IMR-90 (cell line): ENCODE measurements at regions not wholly inside any gene's neighbourhood (a gene's known extent, or its start where the extent isn't known, plus 50 kb on each side); places are given as distances from the start of the nearest gene placed in this dataset.

Experiments
- ATAC-seq: fragments of 200-7000 bp; cut with Tn5 transposase; 2 replicates; pipeline ENCODE4 v1.9.1; 2020; ENCODE audit warnings: low read depth, mild to moderate bottlenecking, moderate library complexity
- BruUV-seq: library from RNA; stranded (reverse); fragments of 400-500 nt; replicated peaks from 2 replicates; lab custom pipeline; 2021; lab: Mats Ljungman, UMichigan
- CTCF ChIA-PET: fragments of 300-600 bp; formaldehyde crosslinking; extraction: SDS; loops from one replicate; lab custom pipeline; 2021; ENCODE audit warnings: antibody characterized with exemption; lab: Yijun Ruan, JAX
- POLR2A ChIA-PET: fragments of 300-600 bp; sonication (Branson Sonifier 250); formaldehyde crosslinking; loops from one replicate; lab custom pipeline; 2022; ENCODE audit warnings: antibody characterized with exemption; ENCODE audit not compliant: unreplicated experiment; lab: Charles Lee
- DNase-seq: peaks from one replicate; pipeline ENCODE4 v3.0.0; 2013
- H2AFZ ChIP-seq: replicated peaks from 2 replicates; pipeline ENCODE3; 2013; ENCODE audit warnings: low read length, mild to moderate bottlenecking; ENCODE audit not compliant: poor library complexity
- H2AK5ac ChIP-seq: 2 replicates; pipeline ENCODE4 v1.6.1; 2013; ENCODE audit warnings: low read depth, low read length, inconsistent platforms
- H2AK9ac ChIP-seq: replicated peaks from 2 replicates; pipeline ENCODE3; 2013; ENCODE audit warnings: mild to moderate bottlenecking, low read depth, low read length, moderate library complexity; ENCODE audit not compliant: poor library complexity
- H2BK120ac ChIP-seq: 2 replicates; pipeline ENCODE4 v1.6.1; 2013; ENCODE audit warnings: low read depth, low read length, inconsistent platforms
- H2BK15ac ChIP-seq: 3 replicates; pipeline ENCODE4 v1.6.1; 2013; ENCODE audit warnings: low read depth, low read length, inconsistent platforms
- H2BK20ac ChIP-seq: 2 replicates; pipeline ENCODE4 v1.6.1; 2013; ENCODE audit warnings: low read depth, mild to moderate bottlenecking, inconsistent platforms, low read length, moderate library complexity
- H2BK5ac ChIP-seq: 2 replicates; pipeline ENCODE4 v1.6.1; 2013; ENCODE audit warnings: mild to moderate bottlenecking, low read depth, low read length, inconsistent platforms; ENCODE audit not compliant: poor library complexity, severe bottlenecking
- H3K14ac ChIP-seq: replicated peaks from 2 replicates; pipeline ENCODE4 v1.6.1; 2013; ENCODE audit warnings: low read depth, low read length, inconsistent platforms
- H3K18ac ChIP-seq: 2 replicates; pipeline ENCODE4 v1.6.1; 2013; ENCODE audit warnings: low read depth, low read length, control low read depth
- H3K23ac ChIP-seq: 2 replicates; pipeline ENCODE4 v1.6.1; 2013; ENCODE audit warnings: low read depth, low read length, inconsistent platforms
- H3K27ac ChIP-seq: 2 replicates; pipeline ENCODE4 v1.5.1; 2013; ENCODE audit warnings: mild to moderate bottlenecking, control low read depth, low read length; ENCODE audit not compliant: insufficient read depth
- H3K27me3 ChIP-seq: 2 replicates; pipeline ENCODE4 v1.6.1; 2013; ENCODE audit warnings: low read length; ENCODE audit not compliant: control insufficient read depth, insufficient read depth
- H3K36me3 ChIP-seq: 2 replicates; pipeline ENCODE4 v1.6.1; 2013; ENCODE audit warnings: low read length, mixed read lengths; ENCODE audit not compliant: control insufficient read depth, insufficient read depth
- H3K4ac ChIP-seq: 2 replicates; pipeline ENCODE4 v1.6.1; 2013; ENCODE audit warnings: low read depth, low read length, inconsistent platforms
- H3K4me1 ChIP-seq: 2 replicates; pipeline ENCODE4 v1.6.1; 2013; ENCODE audit warnings: low read length, mixed read lengths; ENCODE audit not compliant: control insufficient read depth, insufficient read depth
- H3K4me2 ChIP-seq: 2 replicates; pipeline ENCODE4 v1.6.1; 2013; ENCODE audit warnings: low read depth, mild to moderate bottlenecking, control low read depth, low read length, moderate library complexity
- H3K4me3 ChIP-seq: 2 replicates; pipeline ENCODE4 v1.5.1; 2013; ENCODE audit warnings: low read depth, mild to moderate bottlenecking, control low read depth, low read length, moderate library complexity; ENCODE audit not compliant: insufficient read depth
- H3K56ac ChIP-seq: 2 replicates; pipeline ENCODE4 v1.6.1; 2013; ENCODE audit warnings: low read length, inconsistent platforms; ENCODE audit not compliant: insufficient read depth; ENCODE audit errors: extremely low read depth
- H3K79me1 ChIP-seq, 2 experiments: 2 replicates each; pipeline ENCODE4 v1.6.1; 2013; ENCODE audit warnings: low read length in 2 of 2, inconsistent platforms in 1 of 2, low read depth in 1 of 2
- H3K9ac ChIP-seq: 2 replicates; pipeline ENCODE4 v1.6.1; 2013; ENCODE audit warnings: low read depth, low read length, control low read depth
- H3K9me1 ChIP-seq: 2 replicates; pipeline ENCODE4 v1.6.1; 2013; ENCODE audit warnings: low read length, inconsistent platforms; ENCODE audit not compliant: insufficient read depth
- H3K9me3 ChIP-seq: 2 replicates; pipeline ENCODE4 v1.6.1; 2013; ENCODE audit warnings: low read length; ENCODE audit not compliant: control insufficient read depth, insufficient read depth
- H4K20me1 ChIP-seq: 2 replicates; pipeline ENCODE4 v1.6.1; 2013; ENCODE audit warnings: low read length, inconsistent platforms; ENCODE audit not compliant: insufficient read depth
- H4K5ac ChIP-seq: 2 replicates; pipeline ENCODE4 v1.6.1; 2013; ENCODE audit warnings: mild to moderate bottlenecking, low read depth, low read length, control low read depth
- H4K8ac ChIP-seq, 2 experiments: 2 replicates each; pipeline ENCODE4 v1.6.1; 2013; ENCODE audit warnings: low read depth in 2 of 2, low read length in 2 of 2, control low read depth in 1 of 2, inconsistent platforms in 1 of 2
- H4K91ac ChIP-seq: 2 replicates; pipeline ENCODE4 v1.6.1; 2013; ENCODE audit warnings: low read depth, low read length, inconsistent platforms; ENCODE audit not compliant: insufficient read depth
- BHLHE40 ChIP-seq: fragments of 150-350 bp; IDR thresholded peaks from 2 replicates; pipeline ENCODE4 v1.6.1; 2016; ENCODE audit warnings: mild to moderate bottlenecking, low read depth, low read length
- CHD1 ChIP-seq: IDR thresholded peaks from 2 replicates; pipeline ENCODE4 v1.6.1; 2012; ENCODE audit warnings: low read depth, low read length, improper control_type of control experiment
- MAZ ChIP-seq: IDR thresholded peaks from 2 replicates; pipeline ENCODE4 v1.6.1; 2012; ENCODE audit warnings: low read depth, mild to moderate bottlenecking, low read length, improper control_type of control experiment, moderate library complexity, borderline replicate concordance
- NFE2L2 ChIP-seq: fragments of 150-350 bp; IDR thresholded peaks from 2 replicates; pipeline ENCODE4 v1.6.1; 2016; ENCODE audit warnings: low read depth, mild to moderate bottlenecking, low read length
- dilution Hi-C: fragments of 300-500 bp; cut with HindIII; formaldehyde crosslinking; loops from one replicate; pipeline ENCODE4 v1.14.3; 2018; ENCODE audit warnings: low sequenced_read_pairs; ENCODE audit not compliant: unreplicated experiment
- in situ Hi-C: fragments of 300-500 bp; cut with MboI; formaldehyde crosslinking; loops from 3 replicates; pipeline ENCODE4 v1.14.3; 2019; ENCODE audit warnings: low sequenced_read_pairs, inconsistent platforms, mixed read lengths
- intact Hi-C: fragments of 100-400 bp; cut with micrococcal nuclease; formaldehyde crosslinking; loops from 2 replicates; pipeline ENCODE4 v1.10.0; 2022
- TF ChIP-seq, protein P1 (sequence below): fragments of 150-350 bp; IDR thresholded peaks from 2 replicates; pipeline ENCODE4 v1.6.1; 2016; ENCODE audit warnings: low read depth, mild to moderate bottlenecking, low read length, moderate library complexity, borderline replicate concordance
- TF ChIP-seq, protein P2 (sequence below): conservative IDR thresholded peaks from 2 replicates; pipeline ENCODE4 v1.5.1; 2012; ENCODE audit warnings: mild to moderate bottlenecking, low read depth, low read length, improper control_type of control experiment

DNA sequence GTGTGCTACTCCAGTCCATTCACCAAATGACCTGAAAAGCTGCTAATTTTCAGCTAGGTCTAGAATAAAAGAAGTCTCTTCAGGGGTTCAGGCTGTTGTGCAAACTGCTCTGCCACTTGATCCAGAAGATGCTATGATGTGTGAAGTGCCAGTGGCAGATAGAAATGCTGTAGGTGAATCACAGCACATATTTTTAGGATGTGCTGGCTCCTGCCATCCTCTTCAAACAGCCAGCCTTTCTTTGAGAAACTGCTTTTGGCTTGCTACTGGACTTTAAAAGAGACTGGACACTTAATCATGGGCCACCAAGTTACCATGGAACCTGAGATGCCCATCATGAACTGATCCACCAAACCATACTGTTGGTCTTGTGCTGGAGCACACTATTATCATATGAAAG lies 322.1 kb downstream of the EN1 start:
- ChIA-PET CTCF (no interaction called here), POLR2A (no interaction called here)
- Histone ChIP-seq H2BK15ac (no peak overlapping the region), H4K20me1 (no peaks in the 10 kb centered on the region), H3K9ac (no peak overlapping the region), H3K27ac (no peak overlapping the region), H3K36me3 (no peaks in the 10 kb centered on the region), H3K27me3 (no peaks in the 10 kb centered on the region), H2AK5ac (no peak overlapping the region), H2AFZ (no peak overlapping the region), H3K4me3 (no peak overlapping the region), H2BK120ac (no peak overlapping the region), H4K91ac (no peak overlapping the region), H3K4ac (no peak overlapping the region), H2BK5ac (no peak overlapping the region), H3K18ac (no peak overlapping the region), H4K5ac (no peak overlapping the region), H3K9me3 (no peaks in the 10 kb centered on the region), H3K14ac (no peak overlapping the region), H2BK20ac (no peak overlapping the region), H3K79me1 (no peaks in the 10 kb centered on the region), H4K8ac (no peak overlapping the region), H3K9me1 (no peaks in the 10 kb centered on the region), H2AK9ac (no peak overlapping the region), H3K4me2 (no peak overlapping the region), H3K23ac (no peak overlapping the region), H3K56ac (no peak overlapping the region), H3K4me1 (no peaks in the 10 kb centered on the region)
- in situ Hi-C loops: no loop called here
- intact Hi-C loops: no loop called here
- dilution Hi-C loops: no loop called here
- no peak for DNase-seq
- TF ChIP-seq BHLHE40 (no peak), NFE2L2 (no peak), CHD1 (no peak), MAZ (no peak)
- TF ChIP-seq, protein P1, sequence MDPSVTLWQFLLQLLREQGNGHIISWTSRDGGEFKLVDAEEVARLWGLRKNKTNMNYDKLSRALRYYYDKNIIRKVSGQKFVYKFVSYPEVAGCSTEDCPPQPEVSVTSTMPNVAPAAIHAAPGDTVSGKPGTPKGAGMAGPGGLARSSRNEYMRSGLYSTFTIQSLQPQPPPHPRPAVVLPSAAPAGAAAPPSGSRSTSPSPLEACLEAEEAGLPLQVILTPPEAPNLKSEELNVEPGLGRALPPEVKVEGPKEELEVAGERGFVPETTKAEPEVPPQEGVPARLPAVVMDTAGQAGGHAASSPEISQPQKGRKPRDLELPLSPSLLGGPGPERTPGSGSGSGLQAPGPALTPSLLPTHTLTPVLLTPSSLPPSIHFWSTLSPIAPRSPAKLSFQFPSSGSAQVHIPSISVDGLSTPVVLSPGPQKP: no peak
- TF ChIP-seq, protein P2, sequence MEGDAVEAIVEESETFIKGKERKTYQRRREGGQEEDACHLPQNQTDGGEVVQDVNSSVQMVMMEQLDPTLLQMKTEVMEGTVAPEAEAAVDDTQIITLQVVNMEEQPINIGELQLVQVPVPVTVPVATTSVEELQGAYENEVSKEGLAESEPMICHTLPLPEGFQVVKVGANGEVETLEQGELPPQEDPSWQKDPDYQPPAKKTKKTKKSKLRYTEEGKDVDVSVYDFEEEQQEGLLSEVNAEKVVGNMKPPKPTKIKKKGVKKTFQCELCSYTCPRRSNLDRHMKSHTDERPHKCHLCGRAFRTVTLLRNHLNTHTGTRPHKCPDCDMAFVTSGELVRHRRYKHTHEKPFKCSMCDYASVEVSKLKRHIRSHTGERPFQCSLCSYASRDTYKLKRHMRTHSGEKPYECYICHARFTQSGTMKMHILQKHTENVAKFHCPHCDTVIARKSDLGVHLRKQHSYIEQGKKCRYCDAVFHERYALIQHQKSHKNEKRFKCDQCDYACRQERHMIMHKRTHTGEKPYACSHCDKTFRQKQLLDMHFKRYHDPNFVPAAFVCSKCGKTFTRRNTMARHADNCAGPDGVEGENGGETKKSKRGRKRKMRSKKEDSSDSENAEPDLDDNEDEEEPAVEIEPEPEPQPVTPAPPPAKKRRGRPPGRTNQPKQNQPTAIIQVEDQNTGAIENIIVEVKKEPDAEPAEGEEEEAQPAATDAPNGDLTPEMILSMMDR: no peak
- no peak for ATAC-seq
- no TSS peak for BruUV-seq
